GM23338 (cell line): ENCODE measurements at regions not wholly inside any gene's neighbourhood (a gene's known extent, or its start where the extent isn't known, plus 50 kb on each side); places are given as distances from the start of the nearest gene placed in this dataset.

ENCODE experiments used
- ATAC-seq: fragments of 200-7000 bp; cut with Tn5 transposase; 3 replicates; pipeline ENCODE4 v1.9.1; 2020
- DNase-seq: peaks from one replicate; pipeline ENCODE4 v3.0.0-alpha.2; 2015; ENCODE audit warnings: low spot score
- H2AFZ ChIP-seq: fragments of 200-600 bp; sonication (generic); 2 replicates; pipeline ENCODE4 v1.8.0; 2016; ENCODE audit warnings: antibody characterized with exemption, mild to moderate bottlenecking, moderate library complexity
- H3F3A ChIP-seq: fragments of 200-600 bp; sonication (generic); replicated peaks from 2 replicates; pipeline ENCODE4 v1.8.0; 2017; ENCODE audit warnings: antibody characterized with exemption, mixed run types, low read depth
- H3K27ac ChIP-seq: fragments of 200-600 bp; sonication (generic); 2 replicates; pipeline ENCODE4 v1.6.1; 2016; ENCODE audit warnings: low read depth
- H3K27me3 ChIP-seq: fragments of 200-600 bp; sonication (generic); 2 replicates; pipeline ENCODE4 v1.8.0; 2016; ENCODE audit warnings: mild to moderate bottlenecking, mixed run types, moderate library complexity; ENCODE audit not compliant: insufficient read depth
- H3K36me3 ChIP-seq: fragments of 200-600 bp; sonication (generic); 2 replicates; pipeline ENCODE4 v1.8.0; 2016; ENCODE audit warnings: mild to moderate bottlenecking; ENCODE audit not compliant: insufficient read depth
- H3K4me1 ChIP-seq: fragments of 200-600 bp; sonication (generic); 2 replicates; pipeline ENCODE4 v1.8.0; 2016; ENCODE audit warnings: mild to moderate bottlenecking, moderate library complexity; ENCODE audit not compliant: insufficient read depth
- H3K4me2 ChIP-seq: fragments of 200-600 bp; sonication (generic); 2 replicates; pipeline ENCODE4 v1.7.1; 2017; ENCODE audit warnings: mixed run types
- H3K4me3 ChIP-seq: fragments of 200-600 bp; sonication (generic); 2 replicates; pipeline ENCODE4 v1.6.1; 2016; ENCODE audit warnings: mixed run types
- H3K79me2 ChIP-seq: fragments of 200-600 bp; sonication (generic); replicated peaks from 2 replicates; pipeline ENCODE4 v1.8.0; 2017; ENCODE audit warnings: mild to moderate bottlenecking; ENCODE audit not compliant: insufficient read depth
- H3K9me2 ChIP-seq: fragments of 200-600 bp; sonication (generic); 2 replicates; pipeline ENCODE4 v1.8.0; 2017; ENCODE audit not compliant: insufficient read depth
- H4K20me1 ChIP-seq: fragments of 200-600 bp; sonication (generic); replicated peaks from 2 replicates; pipeline ENCODE4 v1.8.0; 2017; ENCODE audit warnings: mild to moderate bottlenecking; ENCODE audit not compliant: insufficient read depth
- H3K27ac Mint-ChIP-seq: 2 replicates; pipeline ENCODE4 v1.8.0; 2020; ENCODE audit warnings: inconsistent platforms, mild to moderate bottlenecking, moderate library complexity, mixed read lengths
- H3K27me3 Mint-ChIP-seq: 3 replicates; pipeline ENCODE4 v1.8.0; 2022; ENCODE audit warnings: low read depth, mild to moderate bottlenecking, moderate library complexity, mixed read lengths, inconsistent platforms; ENCODE audit not compliant: insufficient read depth, poor library complexity
- H3K36me3 Mint-ChIP-seq: 3 replicates; pipeline ENCODE4 v1.8.0; 2021; ENCODE audit warnings: low read depth, mild to moderate bottlenecking, inconsistent platforms, moderate library complexity, mixed read lengths
- H3K4me1 Mint-ChIP-seq: 3 replicates; pipeline ENCODE4 v1.8.0; 2020; ENCODE audit warnings: mild to moderate bottlenecking, inconsistent platforms, mixed read lengths
- H3K4me3 Mint-ChIP-seq: 3 replicates; pipeline ENCODE4 v1.8.0; 2021; ENCODE audit warnings: moderate library complexity, mild to moderate bottlenecking, inconsistent platforms, mixed read lengths
- H3K9me3 Mint-ChIP-seq: 3 replicates; pipeline ENCODE4 v1.8.0; 2020; ENCODE audit warnings: moderate library complexity, mild to moderate bottlenecking, inconsistent platforms, mixed read lengths
- CREB1 ChIP-seq: fragments of 250-450 bp; sonication (Bioruptor Pico); IDR thresholded peaks from 2 replicates; pipeline ENCODE4 v1.5.0; 2020; ENCODE audit warnings: low read depth, mild to moderate bottlenecking, moderate library complexity
- CTCF ChIP-seq, 2 experiments: fragments of 200-600 bp in 1 of 2; sonication (generic) in 1 of 2; conservative IDR thresholded peaks; 2 replicates each; pipeline versions ENCODE4 v1.5.1 to v1.6.1; 2016 to 2017; ENCODE audit warnings: antibody characterized with exemption in 2 of 2, low read depth in 2 of 2, mild to moderate bottlenecking in 2 of 2, moderate library complexity in 1 of 2
- ETS1 ChIP-seq: IDR thresholded peaks from 2 replicates; pipeline ENCODE4 v1.6.1; 2016; ENCODE audit warnings: antibody characterized with exemption
- EZH2phosphoT487 ChIP-seq: fragments of 200-600 bp; sonication (generic); IDR thresholded peaks from one replicate; pipeline ENCODE4 v1.8.1; 2018; ENCODE audit warnings: antibody characterized with exemption; ENCODE audit not compliant: unreplicated experiment
- JUNB ChIP-seq: IDR thresholded peaks from one replicate; pipeline ENCODE4 v1.6.1; 2016; ENCODE audit warnings: antibody characterized with exemption; ENCODE audit not compliant: unreplicated experiment
- NANOG ChIP-seq: IDR thresholded peaks from 2 replicates; pipeline ENCODE4 v1.6.1; 2016; ENCODE audit warnings: antibody characterized with exemption, borderline replicate concordance
- REST ChIP-seq: IDR thresholded peaks from one replicate; pipeline ENCODE4 v1.6.1; 2018; ENCODE audit warnings: antibody characterized with exemption; ENCODE audit not compliant: unreplicated experiment
- STAT1 ChIP-seq: IDR thresholded peaks from one replicate; pipeline ENCODE4 v1.6.1; 2016; ENCODE audit warnings: antibody characterized with exemption; ENCODE audit not compliant: unreplicated experiment
- ZNF331 ChIP-seq: fragments of 250-450 bp; sonication (Bioruptor Pico); IDR thresholded peaks from 2 replicates; pipeline ENCODE4 v1.5.0; 2020; ENCODE audit warnings: low read depth, mild to moderate bottlenecking, moderate library complexity

GRCh38 chr2:215489288-215489848, 53.5 kb upstream of the FN1 start:
- Histone ChIP-seq H3K36me3 (no peaks in the 10 kb centered on the region), H3K27ac (no peak overlapping the region), H3F3A (no peaks in the 10 kb centered on the region), H3K4me1 (no peaks in the 10 kb centered on the region), H3K9me2 (no peaks in the 10 kb centered on the region), H4K20me1 (no peaks in the 10 kb centered on the region), H2AFZ (peak overlapping the region; percentile 49), H3K79me2 (no peaks in the 10 kb centered on the region), H3K4me2 (no peak overlapping the region), H3K27me3 (no peaks in the 10 kb centered on the region), H3K4me3 (no peak overlapping the region)
- H3K9me3 Mint-ChIP-seq, result no peaks in the 10 kb centered on the region
- H3K4me1 Mint-ChIP-seq, result no peaks in the 10 kb centered on the region
- no peak overlapping the region for H3K4me3 Mint-ChIP-seq
- TF ChIP-seq ETS1 (no peak), CTCF (conservative IDR thresholded peaks at IDR 0.05; ENCODE audit: low read depth in 2 of 2) (peak in 1 of 2 experiments; percentile 60; a peak in 2 of 4 replicates)
- DNase-seq (no peak), ATAC-seq (no peak)
- no peaks in the 10 kb centered on the region for H3K36me3 Mint-ChIP-seq
- H3K27ac Mint-ChIP-seq, result no peak overlapping the region
- H3K27me3 Mint-ChIP-seq, result peaks cover 2% of the 10 kb centered on the region

- Mint-ChIP-seq H3K4me1 (no peaks in the 10 kb centered on the region), H3K27ac (no peak overlapping the region), H3K9me3 (no peaks in the 10 kb centered on the region), H3K36me3 (no peaks in the 10 kb centered on the region), H3K4me3 (no peak overlapping the region), H3K27me3 (peaks cover 3% of the 10 kb centered on the region)
- no peaks in the 10 kb centered on the region for H3K4me1 ChIP-seq
- no peak overlapping the region for H3K4me2 ChIP-seq
- H3K4me3 ChIP-seq, result no peak overlapping the region
- peak overlapping the region; percentile 82; the same call in 1 of the 2 replicates for H2AFZ ChIP-seq
- H4K20me1 ChIP-seq, result no peaks in the 10 kb centered on the region
- no peaks in the 10 kb centered on the region for H3K9me2 ChIP-seq
- ATAC-seq (no peak), DNase-seq (no peak)
- H3K79me2 ChIP-seq, result no peaks in the 10 kb centered on the region
- H3K36me3 ChIP-seq, result no peaks in the 10 kb centered on the region
- no peaks in the 10 kb centered on the region for H3K27me3 ChIP-seq
- TF ChIP-seq ZNF331 (no peak), STAT1 (no peak), CREB1 (CRISPR knock-in tag) (no peak), NANOG (no peak), EZH2phosphoT487 (no peak), JUNB (no peak), ETS1 (no peak), REST (no peak)
- H3F3A ChIP-seq, result no peaks in the 10 kb centered on the region
- no peak overlapping the region for H3K27ac ChIP-seq
Measured at GRCh38 chr2:215487002-215487372, 51.1 kb upstream of the FN1 start.
